Posterior vena cava (tissue), 2 donors: ENCODE measurements at regions not wholly inside any gene's neighbourhood (a gene's known extent, or its start where the extent isn't known, plus 50 kb on each side); places are given as distances from the start of the nearest gene placed in this dataset.

Experiments
- DNase-seq: peaks from one replicate; pipeline ENCODE4 v3.0.0-alpha.2; 2020; ENCODE audit warnings: low spot score
- intact Hi-C, 2 donors: fragments of 100-400 bp; cut with DNase I; formaldehyde crosslinking; loops; one replicate each; pipeline versions ENCODE4 v1.14.1 to v1.14.2; 2022 to 2023
- donor health status: DM: yes; HTN: yes; CAD: no.
- donor health status: DM: yes; HTN: yes; CAD: no.

GRCh38 chr6:156407334-156407733 lies 369.8 kb upstream of the ARID1B start:
- no peak for DNase-seq
- intact Hi-C loops: no loop called here

- intact Hi-C loops: no loop called here
- DNase-seq: no peak
Observed at GRCh38 chr6:156406688-156407087, 370.5 kb upstream of the ARID1B start.

GRCh38 chr6:156406099-156406498 lies 371.1 kb upstream of the ARID1B start:
- intact Hi-C loops: no loop called here
- DNase-seq: no peak

GRCh38 chr6:156402628-156403027 lies 374.6 kb upstream of the ARID1B start:
- no peak for DNase-seq
- intact Hi-C loops: no loop called here

GRCh38 chr6:156402227-156402626 lies 375.0 kb upstream of the ARID1B start:
- DNase-seq: no peak
- intact Hi-C loops: no loop called here

- no peak for DNase-seq
- intact Hi-C loops: no loop called here
Observed at GRCh38 chr6:156400487-156400886, 376.7 kb upstream of the ARID1B start.

- intact Hi-C loops: no loop called here
- no peak for DNase-seq
Observed at GRCh38 chr6:156398966-156399365, 378.2 kb upstream of the ARID1B start.

- intact Hi-C loops: no loop called here
- DNase-seq: no peak
Observed at GRCh38 chr6:156398371-156398770, 378.8 kb upstream of the ARID1B start.

GRCh38 chr6:156396791-156397418 lies 380.3 kb upstream of the ARID1B start:
- no peak for DNase-seq

GRCh38 chr6:156396068-156396771 lies 381.0 kb upstream of the ARID1B start:
- intact Hi-C loops: no loop called here
- DNase-seq: no peak

More at GRCh38 chr6:156396791-156397418, 380.3 kb upstream of the ARID1B start:
- intact Hi-C loops: no loop called here

GRCh38 chr6:156395276-156395675 lies 381.9 kb upstream of the ARID1B start:
- DNase-seq: no peak
- intact Hi-C loops: no loop called here

- no peak for DNase-seq
- intact Hi-C loops: no loop called here
Observed at GRCh38 chr6:156392648-156393047, 384.5 kb upstream of the ARID1B start.

GRCh38 chr6:156391977-156392376 lies 385.2 kb upstream of the ARID1B start:
- no peak for DNase-seq
- intact Hi-C loops: no loop called here

GRCh38 chr6:156391061-156391672 lies 386.0 kb upstream of the ARID1B start:
- DNase-seq: no peak
- intact Hi-C loops: no loop called here

- intact Hi-C loops: no loop called here
- no peak for DNase-seq
Observed at GRCh38 chr6:156390621-156391020, 386.6 kb upstream of the ARID1B start.

GRCh38 chr6:156389296-156389695 lies 387.9 kb upstream of the ARID1B start:
- DNase-seq: no peak
- intact Hi-C loops: no loop called here

- intact Hi-C loops: no loop called here
- DNase-seq: no peak
Observed at GRCh38 chr6:156387472-156387871, 389.7 kb upstream of the ARID1B start.

GRCh38 chr6:156383059-156383458 lies 394.1 kb upstream of the ARID1B start:
- no peak for DNase-seq
- intact Hi-C loops: no loop called here

- no peak for DNase-seq
- intact Hi-C loops: no loop called here
Observed at GRCh38 chr6:156379392-156380289, 397.5 kb upstream of the ARID1B start.

GRCh38 chr6:156378853-156379252 lies 398.3 kb upstream of the ARID1B start:
- intact Hi-C loops: no loop called here
- no peak for DNase-seq
